ENCODE measurements at regions not wholly inside any gene's neighbourhood (a gene's known extent, or its start where the extent isn't known, plus 50 kb on each side); places are given as distances from the start of the nearest gene placed in this dataset.
"Not testable (repeated sequence)": the region's sequence is repeated elsewhere in the genome, so short reads cannot be mapped to it uniquely, and the experiment has no call there.

DNA sequence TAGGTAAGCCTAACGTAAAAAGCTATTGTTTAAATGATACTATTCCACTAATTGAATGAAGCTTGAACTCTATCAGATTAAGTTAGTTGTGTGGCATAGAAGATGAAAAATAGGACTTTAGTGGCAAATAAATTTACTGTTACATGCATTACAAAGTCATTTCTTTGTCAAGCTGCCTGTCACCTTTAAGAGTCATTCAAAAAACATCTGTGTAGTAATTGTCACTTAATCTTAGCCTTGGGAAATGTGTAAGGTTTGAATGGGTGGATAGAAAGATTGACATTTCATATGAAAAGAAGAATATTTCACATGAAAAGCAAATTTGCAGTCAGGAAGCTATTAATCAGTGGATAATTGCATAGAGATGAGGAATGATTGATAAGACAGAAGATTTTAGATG, 473.5 kb downstream of the DNAH5 start:
- DNase-seq = no peak

DNA sequence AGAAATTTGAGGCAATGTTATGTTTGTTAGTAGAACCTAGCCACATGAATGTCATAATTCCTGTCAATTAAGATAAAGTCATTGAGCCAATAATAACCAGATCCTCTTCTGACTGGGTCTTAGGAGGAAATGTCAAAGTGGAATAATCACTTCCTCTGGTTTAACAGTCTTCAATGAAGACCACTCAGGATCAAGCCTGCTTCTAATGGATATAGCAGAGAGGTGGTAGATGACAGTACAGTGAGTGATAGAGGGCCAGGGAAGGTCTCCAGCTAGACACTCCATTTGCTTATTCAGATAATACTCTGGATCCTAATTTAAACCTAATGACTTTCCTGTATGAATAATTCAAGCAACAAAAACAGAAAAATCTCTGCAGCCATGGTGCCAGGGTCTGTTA, 474.2 kb downstream of the DNAH5 start:
- DNase-seq = no peak

- DNase-seq = no peak
Observed at GRCh38 chr5:13464532-13465193, 479.8 kb downstream of the DNAH5 start.

- no peak for DNase-seq
Observed at GRCh38 chr5:13460587-13460986, 483.9 kb downstream of the DNAH5 start.

DNA sequence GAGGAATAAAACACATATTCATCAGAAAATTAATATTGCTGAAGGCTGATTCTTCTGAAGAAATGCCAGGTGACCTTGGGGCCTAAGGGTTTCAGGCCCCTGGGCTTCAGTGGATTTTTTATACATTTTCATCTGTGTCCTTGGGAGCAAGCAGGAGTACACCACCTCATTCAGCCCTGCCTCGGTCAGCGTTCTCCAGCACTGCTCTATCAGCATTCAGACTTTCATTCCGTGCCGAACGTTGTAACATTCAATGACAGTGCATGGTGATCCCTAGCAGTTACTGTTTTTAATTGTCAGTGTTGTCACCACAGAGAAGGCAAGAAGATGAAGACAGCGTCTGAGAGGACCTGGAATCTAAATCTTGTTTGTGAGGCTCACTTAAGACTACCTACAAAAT, 490.4 kb downstream of the DNAH5 start:
- DNase-seq = no peak

- no peak for DNase-seq
Observed at GRCh38 chr5:13448843-13449242, 495.6 kb downstream of the DNAH5 start.

DNA sequence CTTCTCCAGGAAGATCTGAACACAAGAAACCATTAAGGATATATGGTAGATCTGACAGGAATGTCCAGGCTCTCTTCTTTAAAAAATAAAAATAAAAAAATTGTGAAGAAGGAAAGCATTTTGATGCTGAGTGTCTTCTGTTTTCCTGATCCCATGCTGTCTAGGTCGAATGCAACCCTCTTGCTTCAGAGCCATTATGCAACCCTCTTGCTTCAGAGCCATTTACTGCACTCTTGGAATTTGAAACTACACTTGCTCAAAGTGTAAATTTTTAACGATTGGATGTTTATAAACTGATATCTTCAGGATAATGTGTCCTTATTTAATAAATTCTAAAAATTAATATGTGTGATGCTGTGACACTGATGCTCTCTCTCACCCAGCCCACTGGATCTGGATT, 505.1 kb downstream of the DNAH5 start:
- DNase-seq = no peak

DNA sequence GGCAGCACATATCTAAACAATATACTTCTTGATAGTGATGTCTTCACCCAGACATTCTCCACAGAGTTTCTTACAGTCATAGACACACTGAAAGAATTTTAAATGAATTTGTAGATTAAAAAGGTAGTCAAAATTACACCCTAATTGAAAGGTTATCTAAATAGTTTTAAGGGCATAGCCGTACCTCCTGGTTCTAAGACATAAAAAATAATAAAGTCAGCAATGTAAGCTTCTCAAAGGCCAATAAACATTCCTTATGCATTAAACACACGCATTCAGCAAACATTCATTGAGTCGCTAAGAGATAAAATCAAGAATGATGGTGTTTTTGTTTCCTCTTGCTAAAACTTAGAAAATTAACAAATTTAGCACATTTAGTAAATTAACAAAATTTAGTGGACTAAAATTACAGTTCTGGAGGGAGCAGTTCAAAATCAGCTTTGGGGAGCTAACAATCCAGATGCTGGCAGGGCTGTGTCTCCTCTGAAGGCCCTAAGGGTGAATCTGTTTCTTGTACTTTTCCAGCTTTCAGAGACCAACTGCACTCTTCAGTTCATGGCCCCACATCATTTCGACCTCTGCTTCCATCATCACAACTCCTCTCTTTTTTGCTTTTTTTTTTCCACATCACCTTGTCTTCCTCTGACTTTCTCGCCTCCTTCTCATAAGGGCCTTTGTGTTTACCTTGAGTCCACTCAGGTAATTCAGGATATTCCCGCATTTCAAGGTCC, 516.5 kb downstream of the DNAH5 start:
- DNase-seq = no peak

- no peak for DNase-seq
Observed at GRCh38 chr5:13412040-13412595, 532.4 kb downstream of the DNAH5 start.

- no peak for DNase-seq
Observed at GRCh38 chr5:13408616-13409015, 535.9 kb downstream of the DNAH5 start.

- no peak for DNase-seq
Observed at GRCh38 chr5:13403351-13403750, 541.1 kb downstream of the DNAH5 start.

GRCh38 chr5:13385066-13385465, 559.4 kb downstream of the DNAH5 start:
- no peak for DNase-seq

- DNase-seq = no peak
Observed at GRCh38 chr5:13382232-13382631, 562.3 kb downstream of the DNAH5 start.

GRCh38 chr5:13378091-13378490, 566.4 kb downstream of the DNAH5 start:
- no peak for DNase-seq

DNA sequence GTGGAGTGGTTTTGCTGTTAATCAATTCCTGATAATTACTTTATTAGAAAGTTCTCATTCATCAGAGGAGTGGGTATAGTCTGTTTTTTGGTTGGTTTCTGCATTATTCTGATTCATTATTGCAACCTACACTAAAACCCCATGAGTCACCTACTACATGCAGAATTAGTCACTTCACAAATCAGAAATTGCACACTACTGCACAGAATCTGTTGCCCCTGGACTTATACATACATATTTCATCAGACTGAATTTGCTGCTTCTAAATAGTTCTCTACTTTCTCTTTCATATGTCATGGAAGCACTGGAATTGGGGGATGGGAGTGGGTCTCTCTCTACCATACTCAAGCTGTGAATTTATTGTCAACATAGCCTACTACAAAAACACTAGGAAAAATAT, 585.1 kb downstream of the DNAH5 start:
- no peak for DNase-seq

DNA sequence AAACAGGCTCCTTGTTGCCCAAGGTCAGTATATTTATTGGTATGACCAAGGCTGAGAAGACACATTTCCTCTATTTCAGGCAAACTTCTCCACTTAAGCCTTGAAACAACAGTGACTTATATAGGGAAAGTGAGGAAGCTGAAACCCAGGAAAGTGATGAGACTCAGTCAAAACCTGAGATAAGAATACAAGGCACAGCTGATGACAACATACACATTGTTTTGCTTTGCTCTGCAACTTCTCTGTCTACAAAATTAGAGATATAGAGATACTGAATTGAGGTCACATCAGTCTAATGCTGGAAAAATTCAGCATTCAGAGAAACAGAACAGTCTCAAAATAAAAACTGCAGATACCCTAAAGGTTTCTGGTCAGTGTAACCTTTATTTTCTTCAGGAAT, 586.1 kb downstream of the DNAH5 start:
- no peak for DNase-seq

DNA sequence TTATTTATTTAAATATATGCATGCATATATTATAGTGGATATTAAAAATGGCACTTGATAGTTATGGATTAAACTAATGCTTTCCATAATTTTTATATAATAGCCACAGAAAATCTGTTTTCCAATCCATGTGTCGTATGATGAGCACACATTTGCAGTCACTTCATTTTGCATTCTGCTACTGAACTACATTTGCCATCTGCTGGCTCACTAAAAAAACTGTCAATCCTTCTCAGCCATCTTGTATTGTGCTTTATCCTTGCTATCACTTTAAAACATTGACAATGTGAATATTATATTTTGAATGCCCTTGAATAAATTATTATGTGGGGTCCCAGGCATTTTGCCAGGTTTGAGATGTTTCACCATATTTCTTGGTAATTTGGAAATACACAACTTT, 586.6 kb downstream of the DNAH5 start:
- DNase-seq = no peak

DNA sequence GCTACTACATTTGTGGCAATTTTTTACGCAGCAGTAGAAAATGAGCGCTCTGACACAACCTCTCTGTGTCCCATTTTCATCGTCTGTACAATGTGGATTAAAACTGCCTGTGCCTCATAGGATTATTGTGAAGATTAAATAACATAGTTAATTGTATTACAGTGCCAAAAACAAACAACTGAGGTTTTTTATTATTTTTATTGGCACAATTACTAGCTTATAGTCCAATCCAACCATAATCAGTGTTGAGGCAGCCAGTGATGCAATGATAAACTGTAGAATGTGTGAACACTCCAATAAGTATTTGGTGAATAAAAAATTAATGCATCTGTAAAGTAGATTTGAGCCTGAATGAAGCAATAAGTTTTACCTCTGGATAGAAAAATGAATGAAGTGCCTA, 588.3 kb downstream of the DNAH5 start:
- no peak for DNase-seq

DNA sequence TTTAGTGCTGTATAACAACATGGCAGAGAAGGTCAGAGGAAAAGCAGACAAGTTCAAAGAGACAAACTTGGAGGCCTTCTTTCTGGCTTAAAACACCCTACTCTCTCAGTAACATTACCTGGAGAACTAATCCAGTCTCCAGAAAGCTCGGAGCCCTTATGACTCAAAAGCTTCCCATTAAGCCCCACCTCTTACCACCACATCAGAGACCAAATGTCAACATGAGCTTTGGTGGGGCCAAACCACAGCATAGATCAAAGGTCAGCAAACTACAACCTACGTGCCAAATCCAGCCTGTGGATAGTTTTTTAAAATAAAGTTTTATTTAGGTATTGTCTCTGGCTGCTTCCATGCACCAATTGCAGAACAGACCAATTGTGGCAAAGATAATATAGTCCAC, 589.9 kb downstream of the DNAH5 start:
- DNase-seq = no peak

- DNase-seq = no peak
Observed at GRCh38 chr5:13350767-13351166, 593.7 kb downstream of the DNAH5 start.

DNA sequence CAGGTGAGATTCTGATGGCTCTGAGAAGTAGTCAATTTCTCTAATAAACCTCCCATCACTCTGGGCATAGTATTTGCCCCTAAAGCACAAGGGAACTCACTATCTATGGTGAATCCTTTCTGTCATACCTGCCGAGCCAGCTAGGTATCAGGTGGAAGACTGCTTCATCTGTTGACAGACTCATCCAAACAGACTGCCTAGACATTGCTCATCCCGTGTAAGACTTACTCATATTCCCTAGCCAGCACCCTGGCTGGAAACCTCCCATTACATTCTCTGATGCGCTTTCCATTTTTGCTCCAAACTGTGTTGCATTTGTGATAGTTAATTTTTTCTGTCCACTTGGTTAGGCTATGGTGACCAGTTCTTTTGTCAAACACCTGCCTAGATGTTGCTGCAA, 595.9 kb downstream of the DNAH5 start:
- no peak for DNase-seq

GRCh38 chr5:13346401-13346800, 598.1 kb downstream of the DNAH5 start:
- DNase-seq = no peak

DNA sequence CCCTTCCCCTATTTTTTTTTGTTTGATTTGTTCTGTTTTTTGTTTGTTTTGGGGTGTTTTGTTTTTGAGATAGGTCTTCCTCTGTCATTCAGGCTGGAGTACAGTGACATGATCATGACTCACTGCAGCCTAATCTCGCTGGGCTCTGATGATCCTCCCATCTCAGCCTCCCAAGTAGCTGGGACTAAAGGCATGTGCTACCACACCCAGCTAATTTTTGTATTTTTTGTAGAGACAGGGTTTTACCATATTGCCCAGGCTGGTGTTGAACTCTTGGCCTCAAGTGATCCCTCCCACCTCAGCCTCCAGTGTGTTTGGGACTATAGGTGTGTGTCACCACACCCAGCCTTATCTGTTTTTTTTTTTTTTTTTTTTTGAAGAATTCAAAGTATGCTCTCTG, 605.4 kb downstream of the DNAH5 start:
- DNase-seq = no peak

- DNase-seq = not testable (repeated sequence)
Observed at GRCh38 chr5:13335026-13335425, 609.5 kb downstream of the DNAH5 start.

GRCh38 chr5:13331585-13331984, 612.9 kb downstream of the DNAH5 start:
- DNase-seq = no peak
